COR-L47 (cell line): ENCODE measurements at regions not wholly inside any gene's neighbourhood (a gene's known extent, or its start where the extent isn't known, plus 50 kb on each side); places are given as distances from the start of the nearest gene placed in this dataset.

Source experiments
- DNase-seq: peaks from one replicate; lab custom pipeline; 2025; lab: John Stamatoyannopoulos, UW

DNA sequence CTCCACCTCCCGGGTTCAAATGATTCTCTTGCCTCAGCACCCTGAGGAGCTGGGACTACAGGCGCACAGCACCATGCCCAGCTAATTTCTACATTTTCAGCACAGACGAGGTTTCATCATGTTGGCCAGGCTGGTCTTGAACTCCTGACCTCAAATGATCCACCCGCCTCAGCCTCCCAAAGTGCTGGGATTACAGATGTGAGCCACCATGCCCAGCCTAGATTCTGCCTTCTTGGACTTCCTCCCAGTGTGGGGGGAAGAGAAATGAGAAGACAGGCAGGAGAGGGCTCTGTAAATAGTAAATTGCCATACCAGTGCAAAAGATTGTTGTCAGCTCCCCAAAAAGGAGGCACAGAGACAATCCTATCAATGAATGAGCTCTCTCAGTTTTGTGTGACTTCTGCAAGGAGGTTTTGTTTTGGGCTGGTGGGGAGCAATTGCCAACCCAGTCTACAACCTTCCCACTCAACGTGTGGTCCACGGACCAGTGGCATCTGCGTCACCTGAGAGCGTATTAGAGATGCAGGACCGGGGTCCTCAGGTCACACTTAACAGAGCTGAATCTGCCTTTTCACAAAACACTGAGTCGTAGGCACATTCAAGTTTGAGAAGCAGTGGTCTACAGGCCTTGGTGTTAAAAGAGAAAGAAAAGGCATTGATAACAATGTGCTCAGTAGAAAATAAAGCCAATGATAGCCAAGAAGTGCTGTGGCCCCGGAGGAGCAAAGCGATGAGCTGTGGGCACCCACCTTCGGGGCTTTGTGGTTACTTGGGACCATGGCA lies 78.1 kb downstream of the MYCN start:
- no peak for DNase-seq

DNA sequence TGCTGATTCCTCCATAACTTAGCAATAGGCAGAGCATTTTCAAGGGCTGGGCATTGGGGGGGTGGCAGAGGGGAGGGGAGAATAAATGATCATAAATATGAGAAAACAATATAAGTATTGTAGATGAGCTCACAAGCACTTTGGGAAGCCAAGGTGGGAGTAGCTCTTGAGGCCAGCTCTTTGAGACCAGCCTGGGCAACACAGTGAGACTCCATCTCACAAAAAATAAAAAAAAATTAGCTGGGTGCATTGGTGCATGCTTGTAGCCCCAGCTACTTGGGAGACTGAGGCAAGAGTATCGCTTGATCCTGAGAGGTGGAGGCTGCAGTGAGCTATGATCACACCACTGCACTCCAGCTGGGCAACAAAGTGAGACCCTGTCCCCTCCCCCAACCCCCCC lies 75.9 kb downstream of the MYCN start:
- DNase-seq: no peak

DNA sequence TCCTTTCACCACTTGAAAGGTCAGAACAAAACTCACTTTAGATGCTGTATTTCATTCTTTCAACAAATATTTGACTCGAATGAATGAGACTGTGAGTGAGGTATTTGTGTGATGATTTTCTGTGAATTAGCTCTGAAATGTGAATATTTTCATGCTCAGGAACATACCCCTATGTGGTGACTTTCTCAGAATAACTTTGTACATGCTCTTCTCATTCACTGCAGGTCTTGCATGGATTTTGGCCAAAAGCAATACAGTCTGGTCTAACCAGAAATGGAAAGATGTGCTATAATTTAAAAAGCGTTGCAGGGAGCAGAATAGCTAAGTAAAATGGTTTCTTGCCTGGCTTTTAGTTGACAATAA lies 75.5 kb downstream of the MYCN start:
- no peak for DNase-seq

DNA sequence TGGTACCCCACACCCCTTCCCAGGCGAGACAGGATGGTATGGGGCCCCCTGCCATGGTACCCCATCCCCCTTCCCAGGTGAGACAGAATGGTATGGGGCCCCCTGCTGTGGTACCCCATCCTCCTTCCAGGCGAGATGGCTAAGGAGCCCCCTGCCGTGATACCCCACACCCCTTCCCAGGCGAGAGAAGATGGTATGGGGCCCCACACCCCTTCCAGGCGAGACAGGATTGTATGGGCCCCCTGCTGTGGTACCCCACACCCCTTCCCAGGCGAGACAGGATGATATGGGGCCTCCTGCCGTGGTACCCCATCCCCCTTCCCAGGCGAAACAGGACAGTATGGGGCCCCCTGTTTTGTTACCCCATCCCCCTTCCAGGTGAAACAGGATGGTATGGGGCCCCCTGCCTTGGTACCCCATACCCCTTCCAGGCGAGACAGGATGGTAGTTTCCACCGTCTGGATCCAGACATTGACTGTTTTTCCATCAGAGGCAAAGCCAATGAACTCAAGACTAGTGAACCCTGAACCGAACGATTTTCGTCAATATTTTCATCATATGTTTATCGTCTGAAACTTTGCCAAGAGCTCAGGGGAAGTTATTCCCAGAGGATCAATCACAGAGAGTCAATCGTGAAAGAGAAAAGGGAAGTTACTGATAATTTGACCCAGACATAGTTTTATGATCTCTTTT lies 75.0 kb downstream of the MYCN start:
- no peak for DNase-seq

DNA sequence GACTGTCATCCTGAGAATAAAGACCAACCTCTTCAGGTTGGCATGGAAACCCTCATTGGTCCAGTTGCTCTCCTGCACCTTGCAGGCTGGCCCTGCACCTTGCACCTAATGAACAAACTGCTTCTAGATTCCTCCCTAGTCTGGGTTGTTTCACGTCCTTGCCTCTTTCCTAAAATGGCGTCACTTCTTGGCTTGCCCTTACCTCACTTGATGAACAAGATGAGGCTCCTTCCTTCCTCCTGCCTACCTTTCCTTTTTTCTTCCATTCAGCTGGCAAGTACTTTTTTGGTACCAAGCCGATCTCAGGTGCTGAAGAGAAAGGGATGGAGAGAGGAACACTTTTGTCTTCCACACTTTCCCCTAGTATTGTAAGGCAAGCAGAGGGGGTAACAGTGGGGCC lies 74.5 kb downstream of the MYCN start:
- DNase-seq: no peak

DNA sequence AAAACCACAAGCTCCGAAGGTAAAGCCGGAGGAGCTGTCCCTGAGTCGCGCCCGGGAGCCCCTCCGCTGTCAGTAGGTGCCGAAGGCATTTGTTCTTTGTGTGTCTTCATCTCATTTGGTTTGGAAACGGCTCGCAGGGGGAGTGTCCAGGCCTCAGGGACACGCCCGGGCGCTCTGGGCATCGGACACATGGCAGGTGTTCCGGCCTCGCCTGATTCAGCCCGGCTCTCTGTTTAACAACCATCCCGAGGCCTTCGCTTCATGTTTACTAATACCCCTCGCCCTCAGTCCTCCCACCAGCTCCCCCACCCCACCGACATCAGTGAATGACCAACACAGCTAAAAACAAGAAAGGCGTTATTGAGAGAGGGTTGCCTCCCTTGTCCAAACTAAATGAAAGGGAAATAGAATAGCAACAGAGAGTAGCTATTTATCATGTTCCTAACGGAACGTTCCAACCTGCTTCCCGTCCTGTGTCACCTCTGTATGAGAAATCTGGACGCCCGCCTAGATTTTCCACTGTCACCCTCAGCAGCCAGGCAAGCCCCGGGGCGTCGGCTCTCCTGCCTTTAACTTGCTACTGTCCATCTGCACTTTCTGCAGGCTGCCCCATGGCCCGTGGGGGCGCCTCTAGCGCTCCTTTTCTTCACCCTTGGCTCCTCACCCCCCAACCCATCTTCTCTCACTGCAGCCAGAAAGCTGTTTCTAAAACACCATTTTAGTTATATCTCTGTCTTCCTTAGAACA lies 73.9 kb downstream of the MYCN start:
- DNase-seq: no peak

DNA sequence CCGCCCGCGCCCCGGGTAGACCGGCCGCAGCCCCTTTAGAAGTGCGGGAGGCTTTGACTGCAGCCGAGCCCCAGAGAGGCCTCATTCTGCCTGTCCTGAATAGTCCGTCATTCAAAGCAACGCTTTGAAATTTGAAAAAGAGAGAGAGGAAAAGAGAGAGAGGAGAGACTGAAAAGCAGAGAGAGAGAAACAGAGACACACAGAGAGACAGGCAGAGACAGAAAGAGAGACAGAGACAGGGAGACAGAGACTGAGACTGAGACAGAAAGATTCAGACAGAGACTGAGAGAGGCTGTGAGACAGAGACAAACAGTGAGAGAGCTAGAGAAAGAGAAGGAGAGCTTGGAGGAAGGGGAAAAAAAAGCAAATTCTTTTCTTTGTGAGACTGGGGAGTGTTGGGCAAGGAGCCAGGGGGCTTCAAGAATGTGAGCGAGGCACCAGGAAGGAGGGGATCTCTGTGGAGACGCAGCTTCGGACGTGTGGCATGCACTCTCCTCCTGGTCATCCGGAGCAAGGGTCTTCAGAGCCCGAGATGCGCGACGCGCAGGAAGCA lies 73.1 kb downstream of the MYCN start:
- DNase-seq: no peak

DNA sequence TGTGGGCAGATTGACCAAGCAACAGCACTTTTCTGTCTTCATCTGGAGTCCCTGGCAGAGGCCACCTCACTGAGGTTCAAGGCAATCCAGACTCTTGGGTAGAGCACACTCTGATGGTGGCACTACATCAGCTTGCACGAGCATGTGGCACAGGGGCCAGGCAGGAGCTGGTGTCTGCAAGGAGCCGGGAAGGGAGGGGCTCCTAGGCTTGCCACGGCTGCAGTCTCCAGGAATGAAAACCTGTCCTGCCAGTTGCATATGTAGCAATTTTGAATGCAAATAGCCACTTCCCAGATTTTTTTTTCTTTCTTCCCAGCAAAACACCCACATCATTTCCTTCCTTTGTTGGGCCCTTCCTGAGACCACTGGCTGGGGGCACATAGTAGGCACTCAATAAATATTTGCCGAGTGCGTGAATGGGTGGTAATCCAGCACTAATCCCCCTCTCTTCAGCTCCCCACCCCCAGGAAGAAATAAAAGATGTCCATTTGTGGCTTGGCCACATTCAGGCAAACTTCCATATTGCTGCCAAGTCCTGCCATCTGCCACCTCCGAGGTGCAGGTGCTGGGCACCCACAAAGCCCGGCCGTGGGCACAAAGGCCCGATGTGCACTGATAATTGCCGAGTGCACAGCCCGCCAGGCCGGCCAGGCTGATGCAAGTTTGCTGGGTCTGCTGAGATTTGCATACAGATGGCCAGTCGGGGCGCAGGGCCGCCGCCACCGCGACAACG lies 72.4 kb downstream of the MYCN start:
- no peak for DNase-seq

DNA sequence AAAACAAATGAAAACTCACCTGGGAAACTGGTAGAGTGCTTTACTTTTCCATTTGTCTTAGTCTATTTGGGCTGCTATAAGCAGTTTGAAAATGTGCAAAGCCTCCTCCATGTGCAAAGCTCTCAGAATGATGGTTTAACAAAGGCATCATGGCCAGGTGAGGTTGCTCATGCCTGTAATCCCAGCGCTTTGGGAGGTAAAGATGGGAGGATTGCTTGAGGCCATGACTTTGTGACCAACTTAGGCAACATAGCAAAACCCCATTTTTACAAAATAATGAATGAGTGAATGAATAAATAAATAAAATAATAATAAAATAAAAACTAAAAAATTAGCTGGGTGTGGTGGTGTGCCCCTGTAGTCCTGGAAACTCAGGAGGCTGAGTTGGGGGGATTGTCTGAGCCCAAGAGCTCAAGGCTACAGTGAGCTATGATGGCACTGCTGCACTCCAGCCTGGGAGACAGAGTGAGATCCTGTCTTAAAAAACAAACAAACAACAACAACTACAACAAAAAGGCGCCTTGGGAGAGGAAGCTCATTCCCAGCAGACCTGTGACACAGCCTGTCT lies 71.8 kb downstream of the MYCN start:
- DNase-seq: no peak

DNA sequence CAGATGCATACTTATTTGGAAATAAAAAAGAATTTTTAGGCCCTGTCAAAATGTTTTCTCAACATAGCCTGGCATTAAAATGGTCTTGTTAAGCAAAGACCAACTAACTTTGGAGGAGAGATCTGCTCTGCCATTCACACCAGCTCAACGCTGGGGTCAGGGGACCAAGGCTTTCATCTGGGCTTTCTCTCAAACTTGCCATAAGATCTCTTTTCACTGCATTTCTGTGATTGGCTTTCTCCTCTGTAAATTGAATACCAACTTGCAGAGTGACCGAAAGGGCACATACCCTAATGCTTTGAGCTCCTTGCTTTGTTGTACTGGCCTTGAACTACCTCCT lies 71.2 kb downstream of the MYCN start:
- no peak for DNase-seq

DNA sequence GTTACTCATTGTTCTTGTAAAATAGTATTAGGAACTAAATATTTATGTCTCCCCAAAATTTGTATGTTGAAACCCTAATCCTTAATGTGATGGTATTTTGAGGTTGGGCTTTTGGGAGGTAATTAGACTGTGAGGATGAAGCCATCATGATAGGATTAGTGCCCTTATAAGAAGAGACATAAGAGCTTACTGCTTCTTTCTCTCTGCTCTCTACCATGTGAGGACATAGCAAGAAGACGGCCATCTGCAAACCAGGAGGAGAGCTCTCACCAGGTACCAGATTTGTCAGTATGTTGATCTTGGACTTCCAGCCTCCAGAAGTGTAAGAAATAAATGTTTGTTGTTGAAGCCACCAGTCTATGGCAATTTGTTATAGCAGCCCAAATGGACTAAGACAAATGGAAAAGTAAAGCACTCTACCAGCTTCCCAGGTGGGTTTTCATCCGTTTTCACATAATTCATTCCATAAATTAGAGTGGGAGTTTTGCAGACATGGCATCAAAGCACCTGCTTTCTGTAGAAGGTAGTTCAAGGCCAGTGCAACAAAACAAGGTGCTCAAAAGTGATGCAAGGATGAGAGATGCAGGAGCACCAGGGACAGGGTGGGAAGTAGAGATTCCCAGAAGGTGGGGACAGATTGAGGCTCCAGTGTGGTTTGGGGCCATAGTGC lies 70.7 kb downstream of the MYCN start:
- no peak for DNase-seq

DNA sequence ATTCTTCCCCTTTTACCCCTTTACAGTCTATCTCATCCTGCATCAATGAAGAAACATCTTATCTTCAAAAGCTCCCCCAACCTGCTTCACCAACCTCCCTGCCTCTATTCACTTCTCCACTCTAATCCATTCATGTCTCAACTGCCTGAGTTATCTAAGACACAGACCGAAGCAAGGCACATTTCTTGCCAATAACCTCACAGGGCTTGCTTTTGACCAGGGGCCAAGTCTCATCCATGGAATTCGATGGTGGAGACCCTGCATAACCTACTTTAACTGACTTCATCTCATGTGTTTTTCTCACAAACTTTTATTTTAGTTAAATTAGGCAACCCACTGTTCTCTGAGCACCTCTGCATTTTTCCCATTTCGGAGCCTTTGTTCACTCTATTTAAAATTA lies 69.7 kb downstream of the MYCN start:
- no peak for DNase-seq

DNA sequence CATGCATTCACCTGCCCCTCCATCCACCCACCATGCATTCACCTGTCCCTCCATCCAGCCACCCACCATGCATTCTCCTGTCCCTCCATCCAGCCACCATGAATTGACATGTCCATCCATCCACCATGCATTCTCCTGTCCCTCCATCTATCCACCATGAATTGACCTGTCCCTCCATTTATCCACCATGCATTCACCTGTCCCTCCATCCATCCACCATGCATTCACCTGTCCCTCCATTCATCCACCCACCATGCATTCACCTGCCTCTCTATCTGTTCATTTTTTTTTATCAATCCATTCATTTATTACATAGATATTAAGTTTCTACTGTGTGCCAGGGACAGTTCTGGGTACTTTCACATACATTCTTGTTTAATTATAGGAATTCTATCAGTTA lies 69.2 kb downstream of the MYCN start:
- DNase-seq: no peak

DNA sequence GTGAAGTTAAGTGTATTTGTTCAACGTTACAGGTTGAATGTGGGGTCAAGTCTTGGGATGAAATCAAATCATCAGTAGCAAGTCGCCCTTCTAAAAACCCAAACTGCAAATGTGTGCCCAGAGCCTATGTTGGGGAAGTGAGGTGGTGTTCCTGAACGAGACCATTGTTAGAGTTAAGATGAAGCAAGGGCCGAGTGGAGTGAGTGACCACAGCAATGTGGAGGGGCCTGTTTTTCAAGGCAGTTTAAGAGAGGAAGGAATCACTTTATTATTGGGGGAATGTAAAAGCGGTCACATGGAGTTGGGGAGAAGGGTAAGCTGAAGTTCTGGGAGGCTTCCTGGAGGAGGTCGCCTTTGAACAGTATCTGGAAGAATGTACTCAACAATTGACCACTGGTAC lies 68.5 kb downstream of the MYCN start:
- no peak for DNase-seq

DNA sequence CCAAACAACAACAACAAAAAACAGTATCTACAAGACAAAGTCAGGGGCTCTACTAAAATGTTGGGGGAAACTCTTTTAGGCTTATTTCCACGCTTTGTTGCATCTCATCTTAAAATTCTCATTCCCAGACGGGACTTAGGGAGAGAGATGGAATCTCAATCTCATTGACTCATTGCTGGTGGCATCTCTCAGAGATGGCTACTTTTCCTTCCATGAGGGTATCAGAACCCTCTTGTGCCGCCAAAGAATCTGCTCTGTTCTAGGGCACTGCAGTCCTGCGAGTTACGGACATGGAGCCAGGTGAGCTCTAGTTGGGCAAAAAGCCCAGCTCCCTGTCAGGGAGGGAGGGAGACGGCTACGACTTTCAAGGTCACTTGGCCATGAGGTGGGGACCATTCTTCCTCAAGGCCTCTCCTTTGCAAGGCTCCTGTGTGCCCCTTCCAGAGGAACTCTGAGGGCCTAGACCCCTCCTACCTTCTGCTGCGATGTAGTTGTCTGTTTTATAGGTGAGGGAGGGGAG lies 68.0 kb downstream of the MYCN start:
- DNase-seq: no peak

DNA sequence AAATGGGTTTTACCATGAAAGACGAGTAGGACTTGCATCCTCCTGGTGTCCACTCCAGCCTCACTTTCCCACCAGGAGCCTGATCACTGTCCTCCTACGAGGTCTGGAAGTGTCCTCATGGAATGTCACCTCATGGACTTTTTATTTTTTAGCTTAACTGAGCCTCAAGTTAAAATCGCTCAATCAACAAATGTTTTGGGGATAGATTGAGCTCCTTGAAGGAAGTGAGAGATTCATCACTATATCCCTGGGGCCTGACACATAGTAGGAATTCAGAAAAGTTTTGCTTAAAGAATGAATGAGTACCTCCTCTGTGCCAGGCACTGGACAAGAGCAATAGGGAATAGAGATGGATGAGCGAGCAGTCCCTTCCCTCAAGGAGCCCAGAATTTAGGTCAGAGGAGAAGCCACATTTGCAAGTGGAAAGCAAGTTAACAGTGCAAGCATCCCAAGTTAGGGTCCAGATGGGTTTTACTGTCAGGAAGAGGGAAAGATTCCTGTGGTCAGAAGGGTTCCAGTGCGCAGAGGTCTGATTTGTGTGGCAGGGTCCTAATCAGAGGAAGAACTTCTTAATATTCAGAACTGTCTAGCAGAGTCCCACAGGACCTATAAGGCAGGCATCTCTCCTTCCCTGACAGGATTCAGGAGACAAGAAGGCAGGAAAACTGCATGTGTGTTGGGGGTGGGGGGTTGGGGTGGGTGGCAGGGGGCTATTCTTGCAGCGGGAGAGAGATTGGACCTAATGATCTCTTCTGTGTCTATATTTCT lies 67.0 kb downstream of the MYCN start:
- DNase-seq: no peak

DNA sequence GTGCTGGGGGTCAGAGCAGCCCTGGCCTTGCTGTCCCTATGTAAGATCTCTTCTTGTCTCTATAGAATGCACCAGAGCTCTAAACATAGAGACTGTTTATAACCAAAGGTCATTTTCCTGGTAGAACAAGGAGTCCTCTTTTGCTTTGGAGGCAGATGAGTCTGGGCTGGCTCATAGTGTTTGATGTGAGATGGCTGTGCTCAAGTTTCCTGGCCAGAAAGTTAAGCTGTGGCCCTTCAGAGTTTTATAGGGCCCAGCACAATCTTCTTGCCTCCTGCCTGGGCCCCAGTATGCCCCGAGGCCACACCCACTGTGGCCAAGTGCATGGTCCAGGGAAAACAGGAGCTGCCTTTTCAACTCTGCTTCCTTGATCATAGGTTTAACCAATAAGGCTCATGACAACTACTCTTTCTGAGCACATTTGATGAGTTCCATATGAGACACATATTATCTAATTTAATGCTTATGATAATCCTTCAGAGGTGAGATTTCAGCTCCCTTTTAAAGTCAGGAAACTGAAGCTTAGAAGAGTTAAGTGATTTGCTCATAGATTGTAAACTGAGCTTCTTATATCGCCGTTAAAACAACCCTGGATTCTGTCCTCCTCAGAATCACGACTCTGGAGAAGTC lies 66.3 kb downstream of the MYCN start:
- no peak for DNase-seq

DNA sequence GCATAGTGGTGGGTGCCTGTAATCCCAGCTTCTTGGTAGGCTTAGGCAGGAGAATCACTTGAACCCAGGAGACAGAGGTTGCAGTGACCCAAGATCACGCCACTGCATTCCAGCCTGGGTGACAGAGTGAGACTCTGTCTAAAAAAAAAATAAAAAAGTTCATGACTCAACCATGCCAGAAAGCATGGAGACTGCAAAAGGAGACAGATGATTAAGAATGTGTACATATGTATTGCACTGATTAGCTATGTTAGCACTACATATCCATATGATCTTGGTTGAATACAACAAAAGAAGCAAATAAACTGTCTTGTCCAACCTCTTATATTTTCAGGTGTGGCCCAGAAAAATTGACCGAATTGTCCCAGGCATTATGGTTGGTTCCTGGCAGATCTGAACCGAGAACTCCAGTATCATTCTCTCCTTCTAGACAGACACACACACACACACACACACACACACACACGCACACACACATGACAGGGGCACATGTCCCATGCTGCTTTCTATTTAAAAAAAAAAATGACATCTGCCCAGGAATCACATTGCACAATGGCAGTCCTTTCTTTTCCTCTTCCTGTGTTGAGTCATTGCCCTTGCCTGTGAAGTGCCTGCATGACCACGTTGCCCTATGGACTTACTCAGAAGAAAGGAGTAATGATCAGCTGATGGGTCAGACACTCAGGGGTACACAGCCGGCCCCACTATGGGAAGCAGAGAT lies 65.6 kb downstream of the MYCN start:
- no peak for DNase-seq

DNA sequence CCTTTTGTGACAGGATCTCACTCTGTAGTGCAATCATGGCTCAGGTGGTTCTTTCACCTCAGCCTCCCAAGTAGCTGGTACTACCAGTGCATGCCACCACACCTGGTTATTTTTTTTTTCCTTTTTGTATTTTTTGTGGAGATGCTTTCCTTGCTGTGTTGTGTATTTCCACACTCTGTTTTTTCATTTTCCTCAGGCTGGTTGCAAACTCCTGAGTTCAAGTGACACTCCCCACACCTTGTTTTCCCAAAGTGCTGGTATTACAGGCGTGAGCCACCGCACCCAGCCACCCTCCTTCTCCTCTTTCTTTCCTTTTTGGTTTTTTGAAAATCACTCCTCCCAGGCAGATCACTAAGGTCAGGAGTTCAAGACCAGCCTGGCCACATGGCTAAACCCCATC lies 65.0 kb downstream of the MYCN start:
- DNase-seq: no peak
